GF-D8 (cell line): ENCODE measurements at regions not wholly inside any gene's neighbourhood (a gene's known extent, or its start where the extent isn't known, plus 50 kb on each side); places are given as distances from the start of the nearest gene placed in this dataset.

Experiments
- DNase-seq: peaks from one replicate; lab custom pipeline; 2025; lab: John Stamatoyannopoulos, UW

DNA sequence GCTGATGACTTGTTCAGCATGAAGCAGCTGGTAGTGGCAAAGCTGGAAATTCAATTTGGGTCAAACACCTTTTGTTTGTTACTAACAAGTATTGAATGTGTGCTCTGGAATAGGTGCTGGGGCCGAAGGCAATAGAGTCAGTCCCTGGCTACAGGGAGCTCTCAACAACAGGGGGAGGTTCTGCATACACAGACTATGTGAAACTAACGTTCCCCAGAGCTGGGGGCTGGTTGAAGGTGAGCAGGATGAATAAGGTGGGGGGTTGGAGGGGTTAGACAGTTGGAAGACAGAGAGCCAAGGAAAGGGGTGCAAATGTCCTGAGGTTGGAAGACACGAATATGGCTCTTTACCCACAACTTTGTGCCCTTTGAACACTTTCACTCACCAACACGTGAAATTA, 84.1 kb upstream of the PLPP4 start:
- DNase-seq, result no peak

GRCh38 chr10:120375666-120376065, 81.4 kb upstream of the PLPP4 start:
- no peak for DNase-seq

GRCh38 chr10:120381931-120382330, 75.1 kb upstream of the PLPP4 start:
- DNase-seq, result no peak

- no peak for DNase-seq
Observed at GRCh38 chr10:120382360-120382759, 74.7 kb upstream of the PLPP4 start.

DNA sequence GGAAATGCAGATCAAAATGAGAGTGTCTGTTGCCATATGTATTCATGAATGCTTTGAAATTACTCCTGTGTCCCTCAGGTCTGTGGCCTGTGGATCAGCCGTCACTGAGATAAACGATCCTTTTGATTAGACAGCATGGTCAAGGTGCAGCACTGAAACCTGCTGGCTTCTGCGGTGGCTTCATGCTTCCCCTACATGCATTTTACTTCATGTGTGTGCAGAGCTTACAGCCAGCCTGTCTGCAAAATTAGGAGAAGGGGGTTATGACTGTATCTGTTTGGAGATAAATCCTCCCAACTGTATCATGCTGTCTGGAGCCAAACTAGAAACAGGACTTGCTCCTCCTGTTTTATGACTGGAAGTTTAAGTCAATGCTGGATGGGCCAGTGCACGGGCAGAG, 71.0 kb upstream of the PLPP4 start:
- no peak for DNase-seq

- no peak for DNase-seq
Observed at GRCh38 chr10:120386896-120387295, 70.1 kb upstream of the PLPP4 start.

DNA sequence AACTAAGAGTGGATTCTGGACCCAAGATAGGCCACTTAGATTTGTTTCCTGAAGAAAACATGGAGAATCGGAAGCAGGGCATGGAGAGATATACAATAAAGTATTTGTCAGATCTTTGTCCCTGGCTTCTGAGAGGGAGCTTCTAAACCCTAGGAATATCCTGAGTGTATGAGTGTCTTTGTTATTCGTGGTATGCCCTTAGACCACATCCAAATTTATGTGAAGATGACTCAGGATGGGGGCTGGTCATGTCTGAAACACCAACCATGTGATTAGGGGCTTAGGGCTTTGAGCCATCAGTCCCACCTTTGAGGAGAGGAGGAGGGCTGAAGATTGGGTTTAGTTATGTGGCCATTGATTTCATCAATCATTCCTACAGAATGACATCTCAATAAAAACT, 69.7 kb upstream of the PLPP4 start:
- no peak for DNase-seq

DNA sequence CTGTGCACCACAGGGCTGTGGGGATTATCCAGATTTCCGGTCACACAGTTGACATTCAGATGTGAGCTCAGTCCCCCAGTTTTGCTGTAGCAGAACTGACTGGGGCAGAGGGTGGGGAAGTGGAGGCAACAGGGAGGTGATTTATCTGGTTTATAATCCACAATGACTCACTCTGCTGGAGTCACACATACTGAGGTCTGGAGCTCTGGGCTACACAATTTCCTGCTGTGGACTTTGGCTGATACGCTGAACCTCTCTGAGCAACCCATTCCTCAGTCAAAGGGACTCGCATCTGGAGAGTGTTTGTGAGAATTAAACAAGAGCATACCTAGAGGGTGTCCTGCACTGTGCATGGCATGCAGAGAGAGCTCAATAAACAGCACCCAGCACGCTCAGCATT, 64.8 kb upstream of the PLPP4 start:
- DNase-seq, result no peak

DNA sequence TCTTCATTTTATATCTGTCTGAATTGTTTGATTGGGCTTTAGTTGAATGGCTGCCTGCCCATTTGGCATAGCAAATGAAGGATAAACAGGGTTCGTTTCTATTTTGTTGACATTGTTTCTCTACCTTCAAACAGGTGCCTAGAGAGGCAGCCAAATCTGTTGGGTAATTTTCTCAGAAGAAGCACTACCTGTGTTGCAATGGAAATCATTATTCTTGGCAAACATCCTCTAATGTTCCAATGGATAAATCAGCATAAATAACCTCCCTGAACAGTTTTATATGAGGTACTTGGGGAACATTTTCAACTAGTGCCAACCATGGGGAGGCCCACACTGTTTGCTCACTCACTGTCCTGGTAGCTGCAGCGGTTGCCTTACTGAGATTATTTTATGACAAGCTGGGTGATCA, 64.4 kb upstream of the PLPP4 start:
- no peak for DNase-seq

- no peak for DNase-seq
Observed at GRCh38 chr10:120394446-120394845, 62.6 kb upstream of the PLPP4 start.

DNA sequence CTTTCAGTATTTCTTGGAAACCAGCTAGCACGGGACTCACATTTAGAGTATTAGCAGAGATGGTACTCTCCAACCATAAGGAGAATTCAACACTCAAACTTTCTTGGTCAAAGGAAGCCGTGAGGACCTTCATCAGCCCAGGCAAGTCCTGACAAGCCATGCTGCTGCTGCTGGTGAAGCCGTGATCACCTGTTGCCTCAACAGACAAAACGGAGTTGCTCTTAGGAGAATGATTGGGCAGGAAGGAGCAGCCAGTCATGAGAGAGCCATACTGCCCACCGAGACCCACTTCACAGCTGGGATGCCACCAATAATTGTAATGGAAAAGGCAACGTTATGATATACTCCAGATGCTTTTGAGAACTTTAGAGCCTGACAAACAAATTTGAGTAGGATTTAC, 60.8 kb upstream of the PLPP4 start:
- no peak for DNase-seq

GRCh38 chr10:120398180-120398579, 58.8 kb upstream of the PLPP4 start:
- DNase-seq, result no peak

- no peak for DNase-seq
Observed at GRCh38 chr10:120400601-120401000, 56.4 kb upstream of the PLPP4 start.

GRCh38 chr10:120402147-120402766, 54.8 kb upstream of the PLPP4 start:
- DNase-seq, result no peak

GRCh38 chr10:120403109-120403508, 53.9 kb upstream of the PLPP4 start:
- DNase-seq, result no peak

- DNase-seq, result no peak
Observed at GRCh38 chr10:120406376-120406775, 50.7 kb upstream of the PLPP4 start.
